ENCODE measurements at regions not wholly inside any gene's neighbourhood (a gene's known extent, or its start where the extent isn't known, plus 50 kb on each side); places are given as distances from the start of the nearest gene placed in this dataset.

DNA sequence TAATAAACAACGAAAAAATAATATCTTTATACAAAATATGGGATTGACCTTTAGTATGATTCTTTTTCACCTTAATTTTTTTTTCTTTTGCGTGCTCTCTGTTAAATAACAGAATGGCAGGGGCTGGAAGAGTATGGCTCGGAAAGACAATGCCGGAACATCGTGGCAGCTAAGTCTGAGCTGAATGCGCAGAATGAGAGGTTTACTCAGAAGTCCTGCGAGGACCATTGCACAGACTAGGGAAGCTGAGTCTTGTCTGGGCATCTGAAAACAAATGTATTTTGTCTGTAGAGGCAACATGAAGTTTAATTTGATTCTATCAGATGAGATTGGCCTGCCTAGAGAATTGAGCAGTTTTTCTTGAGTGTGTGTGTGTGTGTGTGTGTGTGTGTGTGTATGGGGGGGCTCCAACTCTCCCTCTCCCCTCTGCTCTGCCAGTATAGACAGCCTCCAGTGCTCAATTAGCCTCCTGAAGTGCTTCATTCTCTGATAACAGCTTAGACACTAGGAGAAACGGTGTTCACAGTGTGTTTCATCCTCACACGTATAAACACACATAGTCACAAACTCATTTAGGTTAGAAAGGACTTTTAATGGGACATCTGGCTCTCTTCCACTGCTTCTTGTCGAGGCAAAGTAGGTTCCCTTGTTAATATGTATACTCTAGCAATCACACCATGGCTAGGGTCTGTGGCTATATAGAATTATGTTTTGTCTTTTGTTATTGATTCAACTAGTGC, 244.3 kb upstream of the SORL1-AS1 start:
- no peaks in the 10 kb centered on the region for H3K9me3 Mint-ChIP-seq (ENCODE audit: insufficient read depth)
- no peak overlapping the region for H3K27ac ChIP-seq (ENCODE audit: low read length in 2 of 2)
- no peak overlapping the region for H3K4me3 ChIP-seq (ENCODE audit: control extremely low read depth in 1 of 5, extremely low read depth in 1 of 5, insufficient read depth in 1 of 5, low read depth in 2 of 5, low read length in 4 of 5)
- no peak overlapping the region for H3K9ac ChIP-seq (ENCODE audit: low read length)
- no peak overlapping the region for H3K27ac Mint-ChIP-seq
- no peaks in the 10 kb centered on the region for H3K4me1 Mint-ChIP-seq
- H3K36me3 ChIP-seq (replicated peaks in 1 of 2; ENCODE audit: control extremely low read depth in 1 of 2, control insufficient read depth in 1 of 2, extremely low read depth in 1 of 2, insufficient read depth in 2 of 2, low read length in 1 of 2), result no peaks in the 10 kb centered on the region
- no peaks in the 10 kb centered on the region for H4K20me1 ChIP-seq (ENCODE audit: control insufficient read depth, insufficient read depth, low read length, poor library complexity, severe bottlenecking)
- ATAC-seq (ENCODE audit: low read depth) (no peak), DNase-seq (no peak)
- peaks cover 37% of the 10 kb centered on the region for H3K27me3 Mint-ChIP-seq
- no peaks in the 10 kb centered on the region for H3K4me1 ChIP-seq (ENCODE audit: control insufficient read depth in 2 of 2, insufficient read depth in 2 of 2, low read length in 2 of 2)
- no peaks in the 10 kb centered on the region for H3K9me3 ChIP-seq (ENCODE audit: control extremely low read depth in 1 of 3, control insufficient read depth in 2 of 3, insufficient read depth in 1 of 3, low read length in 2 of 3)
- TF ChIP-seq, protein P1, sequence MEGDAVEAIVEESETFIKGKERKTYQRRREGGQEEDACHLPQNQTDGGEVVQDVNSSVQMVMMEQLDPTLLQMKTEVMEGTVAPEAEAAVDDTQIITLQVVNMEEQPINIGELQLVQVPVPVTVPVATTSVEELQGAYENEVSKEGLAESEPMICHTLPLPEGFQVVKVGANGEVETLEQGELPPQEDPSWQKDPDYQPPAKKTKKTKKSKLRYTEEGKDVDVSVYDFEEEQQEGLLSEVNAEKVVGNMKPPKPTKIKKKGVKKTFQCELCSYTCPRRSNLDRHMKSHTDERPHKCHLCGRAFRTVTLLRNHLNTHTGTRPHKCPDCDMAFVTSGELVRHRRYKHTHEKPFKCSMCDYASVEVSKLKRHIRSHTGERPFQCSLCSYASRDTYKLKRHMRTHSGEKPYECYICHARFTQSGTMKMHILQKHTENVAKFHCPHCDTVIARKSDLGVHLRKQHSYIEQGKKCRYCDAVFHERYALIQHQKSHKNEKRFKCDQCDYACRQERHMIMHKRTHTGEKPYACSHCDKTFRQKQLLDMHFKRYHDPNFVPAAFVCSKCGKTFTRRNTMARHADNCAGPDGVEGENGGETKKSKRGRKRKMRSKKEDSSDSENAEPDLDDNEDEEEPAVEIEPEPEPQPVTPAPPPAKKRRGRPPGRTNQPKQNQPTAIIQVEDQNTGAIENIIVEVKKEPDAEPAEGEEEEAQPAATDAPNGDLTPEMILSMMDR (IDR thresholded peaks at IDR 0.05), result no peak
- no peak for TF ChIP-seq EZH2 (IDR thresholded peaks at IDR 0.05; ENCODE audit: borderline replicate concordance, insufficient read depth, low read depth, low read length, poor library complexity, severe bottlenecking)
- H3K27me3 ChIP-seq (replicated peaks in 1 of 4; ENCODE audit: control extremely low read depth in 1 of 4, control insufficient read depth in 3 of 4, insufficient read depth in 4 of 4, low read length in 3 of 4), result peaks cover 0 to 7% (median 3%) of the 10 kb centered on the region in 4 experiments
- H3K4me3 Mint-ChIP-seq, result no peak overlapping the region
- no peak overlapping the region for H3K4me2 ChIP-seq (replicated peaks; ENCODE audit: low read depth, low read length, poor library complexity, severe bottlenecking)
- no peaks in the 10 kb centered on the region for H3K79me2 ChIP-seq (ENCODE audit: control insufficient read depth, insufficient read depth, low read length)
- 93% methylated on average over 5 of the region's 10 CpGs for WGBS (ENCODE audit: insufficient coverage)
- CTCF ChIA-PET, result no interaction called here
- POLR2A ChIA-PET, result no interaction called here
- H2AFZ ChIP-seq (ENCODE audit: insufficient read depth, low read depth, low read length, poor library complexity, severe bottlenecking), result no peak overlapping the region
- intact Hi-C loops (cut with micrococcal nuclease), result no loop called here

DNA sequence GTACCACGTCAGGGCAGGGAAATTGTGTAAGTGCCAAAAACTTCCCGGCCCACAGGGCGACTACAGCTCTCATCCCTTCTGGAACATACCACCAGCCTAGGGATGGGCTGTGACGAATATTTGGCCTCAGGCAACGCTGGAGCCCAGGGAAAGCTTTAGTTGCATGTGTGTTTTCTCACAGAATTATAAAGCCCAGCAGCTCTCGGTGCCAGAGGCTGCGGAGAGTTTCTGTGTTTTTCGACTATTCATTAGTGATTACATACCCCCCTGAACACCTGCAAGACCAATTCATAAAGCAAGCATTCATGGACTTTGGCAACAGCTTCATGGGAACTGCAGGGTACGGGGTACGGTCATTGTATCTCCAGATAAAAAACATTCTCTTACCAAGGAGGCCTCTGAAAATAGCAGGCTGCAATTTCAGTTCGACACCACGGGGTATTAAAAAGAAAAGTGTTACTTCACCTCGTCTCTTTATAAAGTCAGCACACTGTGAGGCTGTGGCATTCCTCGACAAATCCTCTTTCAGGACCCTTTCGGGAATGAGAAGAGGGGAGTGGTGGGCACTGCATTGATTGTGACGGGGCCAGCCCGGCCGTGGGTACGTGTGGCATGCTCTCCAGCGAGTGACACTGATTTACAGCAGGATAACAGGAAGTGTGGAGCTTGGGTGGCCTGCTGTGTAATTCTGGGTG, 243.6 kb upstream of the SORL1-AS1 start:
- no peak overlapping the region for H2AFZ ChIP-seq (ENCODE audit: insufficient read depth, low read depth, low read length, poor library complexity, severe bottlenecking)
- 53% methylated on average over 18 of the region's 20 CpGs for WGBS (ENCODE audit: insufficient coverage)
- H3K4me3 ChIP-seq (ENCODE audit: control extremely low read depth in 1 of 5, extremely low read depth in 1 of 5, insufficient read depth in 1 of 5, low read depth in 2 of 5, low read length in 4 of 5), result no peak overlapping the region

More for the DNA sequence above, 243.6 kb upstream of the SORL1-AS1 start:
- POLR2A ChIA-PET, result no interaction called here
- no peaks in the 10 kb centered on the region for H3K79me2 ChIP-seq (ENCODE audit: control insufficient read depth, insufficient read depth, low read length)
- no peak overlapping the region for H3K9ac ChIP-seq (ENCODE audit: low read length)
- Mint-ChIP-seq H3K4me1 (no peaks in the 10 kb centered on the region), H3K27me3 (peaks cover 34% of the 10 kb centered on the region), H3K9me3 (ENCODE audit: insufficient read depth) (no peaks in the 10 kb centered on the region), H3K27ac (no peak overlapping the region), H3K4me3 (no peak overlapping the region)
- peaks cover 0 to 7% (median 3%) of the 10 kb centered on the region in 4 experiments for H3K27me3 ChIP-seq (replicated peaks in 1 of 4; ENCODE audit: control extremely low read depth in 1 of 4, control insufficient read depth in 3 of 4, insufficient read depth in 4 of 4, low read length in 3 of 4)
- H3K27ac ChIP-seq (ENCODE audit: low read length in 2 of 2), result no peak overlapping the region
- TF ChIP-seq, protein P1 (IDR thresholded peaks at IDR 0.05), result no peak
- no peak for TF ChIP-seq EZH2 (IDR thresholded peaks at IDR 0.05; ENCODE audit: borderline replicate concordance, insufficient read depth, low read depth, low read length, poor library complexity, severe bottlenecking)
- no peak overlapping the region for H3K4me2 ChIP-seq (replicated peaks; ENCODE audit: low read depth, low read length, poor library complexity, severe bottlenecking)
- CTCF ChIA-PET, result no interaction called here
- no peaks in the 10 kb centered on the region for H4K20me1 ChIP-seq (ENCODE audit: control insufficient read depth, insufficient read depth, low read length, poor library complexity, severe bottlenecking)
- H3K4me1 ChIP-seq (ENCODE audit: control insufficient read depth in 2 of 2, insufficient read depth in 2 of 2, low read length in 2 of 2), result no peaks in the 10 kb centered on the region
- H3K36me3 ChIP-seq (replicated peaks in 1 of 2; ENCODE audit: control extremely low read depth in 1 of 2, control insufficient read depth in 1 of 2, extremely low read depth in 1 of 2, insufficient read depth in 2 of 2, low read length in 1 of 2), result no peaks in the 10 kb centered on the region
- ATAC-seq (ENCODE audit: low read depth) (no peak), DNase-seq (no peak)
- intact Hi-C loops (cut with micrococcal nuclease), result no loop called here
- H3K9me3 ChIP-seq (ENCODE audit: control extremely low read depth in 1 of 3, control insufficient read depth in 2 of 3, insufficient read depth in 1 of 3, low read length in 2 of 3), result no peaks in the 10 kb centered on the region
